NCI-H128 (cell line): ENCODE measurements at regions not wholly inside any gene's neighbourhood (a gene's known extent, or its start where the extent isn't known, plus 50 kb on each side); places are given as distances from the start of the nearest gene placed in this dataset.

Source experiments
- DNase-seq: peaks from one replicate; lab custom pipeline; 2025; ENCODE audit not compliant: unreplicated experiment; lab: John Stamatoyannopoulos, UW

- DNase-seq, result no peak
Measured at GRCh38 chr4:24013668-24014422, 124.0 kb upstream of the PPARGC1A start.

- DNase-seq, result no peak
Measured at GRCh38 chr4:24010994-24011393, 121.1 kb upstream of the PPARGC1A start.

DNA sequence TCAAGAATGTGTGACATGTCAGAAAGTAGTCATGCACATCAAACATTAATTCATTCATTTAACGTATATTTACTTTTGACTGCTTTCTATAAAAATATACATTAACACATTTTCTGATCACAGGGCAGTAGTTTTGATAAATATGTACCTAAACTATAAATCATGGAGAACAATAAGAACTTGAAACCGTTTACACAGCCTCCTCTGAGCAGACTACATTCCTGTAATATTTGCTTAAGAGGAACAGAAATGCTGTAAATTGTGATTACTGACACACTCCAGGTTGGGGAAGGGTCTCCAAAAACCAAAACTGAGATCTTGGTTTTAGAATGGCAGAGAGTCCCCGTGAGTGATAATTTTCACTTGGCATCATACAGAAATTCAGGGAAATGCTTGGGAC, 120.7 kb upstream of the PPARGC1A start:
- DNase-seq, result no peak

- no peak for DNase-seq
Measured at GRCh38 chr4:24007860-24008261, 118.0 kb upstream of the PPARGC1A start.

DNA sequence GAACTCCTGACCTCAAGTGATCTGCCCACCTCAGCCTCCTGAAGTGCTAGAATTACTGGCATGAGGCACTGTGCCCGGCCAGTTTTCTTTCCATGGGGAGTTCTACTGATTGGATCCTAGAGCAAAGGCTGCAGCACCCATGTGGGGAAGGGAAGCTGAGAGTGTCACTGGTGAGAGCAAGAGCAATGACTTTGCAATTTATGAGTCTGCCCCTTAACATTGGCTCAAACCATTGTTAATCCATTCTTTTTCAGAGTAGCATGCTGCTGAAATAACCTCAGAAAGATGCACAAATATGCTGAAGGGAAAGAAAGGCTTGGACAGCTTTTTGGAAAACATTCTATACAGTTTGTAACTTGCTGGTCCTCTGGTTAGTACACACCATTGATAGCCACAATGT, 116.4 kb upstream of the PPARGC1A start:
- no peak for DNase-seq

DNA sequence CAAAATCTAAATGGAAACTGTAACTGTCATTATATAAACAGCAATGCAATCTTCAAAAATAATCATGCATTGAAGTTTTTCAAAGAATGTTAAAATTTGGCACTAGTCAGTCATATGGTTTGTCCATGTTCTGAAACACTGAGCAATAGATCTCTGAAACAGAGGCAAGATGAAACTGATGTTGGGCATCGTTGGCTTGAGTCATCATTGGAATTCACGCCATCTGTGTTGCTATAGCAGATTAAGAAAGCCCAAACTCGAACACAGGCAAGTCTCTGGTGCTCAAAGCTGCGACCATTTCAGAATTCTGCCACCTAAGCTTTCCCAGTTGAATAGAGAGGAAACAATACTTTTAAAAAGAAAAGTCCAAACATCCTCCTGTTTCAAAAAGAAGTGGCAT, 114.1 kb upstream of the PPARGC1A start:
- DNase-seq, result no peak

DNA sequence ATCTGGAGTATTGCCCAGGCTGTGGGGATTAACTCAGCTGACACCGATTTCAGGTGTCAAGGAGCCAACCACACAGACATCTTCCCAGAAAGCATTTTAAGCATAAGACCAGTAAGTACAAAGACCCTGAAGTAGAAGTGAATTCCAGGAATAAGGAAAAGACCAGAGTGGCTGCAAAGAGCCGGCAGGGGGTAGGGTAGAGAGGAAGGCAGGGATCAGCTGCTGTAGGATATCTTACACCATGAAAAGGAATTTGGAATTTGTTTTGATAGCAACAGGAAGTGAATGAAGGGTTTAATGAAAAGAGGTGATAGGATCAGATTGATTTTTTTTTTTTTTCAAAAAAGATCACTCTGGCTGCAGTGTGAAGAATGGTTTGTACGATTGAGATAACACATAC, 113.6 kb upstream of the PPARGC1A start:
- DNase-seq, result no peak

DNA sequence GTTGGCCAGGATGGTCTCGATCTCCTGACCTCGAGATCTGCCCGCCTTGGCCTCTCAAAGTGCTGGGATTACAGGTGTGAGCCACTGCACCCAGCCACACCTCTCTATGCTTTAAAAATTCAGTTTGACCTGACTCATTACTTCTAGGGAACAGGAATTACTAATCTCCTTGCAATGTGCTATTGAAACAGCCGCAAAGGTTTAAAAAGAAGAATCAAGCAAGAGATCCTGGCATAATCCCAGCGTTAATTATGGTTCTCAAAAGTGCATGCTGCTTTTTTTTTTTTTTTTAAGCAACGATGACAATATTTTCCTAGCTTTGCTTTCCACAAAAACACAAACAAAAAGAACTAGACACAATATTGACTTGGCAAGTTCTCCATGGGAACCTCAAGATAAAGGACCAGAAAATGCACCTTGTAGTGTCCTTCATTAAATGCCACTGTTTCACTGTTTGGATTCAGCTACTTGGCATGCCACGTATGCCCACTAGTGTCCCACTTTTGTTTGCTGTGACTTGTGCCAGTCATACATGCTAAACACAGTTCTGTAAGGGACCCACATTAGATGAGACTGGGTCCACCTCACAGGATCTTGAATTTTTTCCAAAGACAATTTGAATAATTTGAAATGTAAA, 112.6 kb upstream of the PPARGC1A start:
- no peak for DNase-seq

- DNase-seq, result no peak
Measured at GRCh38 chr4:24001486-24002329, 111.9 kb upstream of the PPARGC1A start.

DNA sequence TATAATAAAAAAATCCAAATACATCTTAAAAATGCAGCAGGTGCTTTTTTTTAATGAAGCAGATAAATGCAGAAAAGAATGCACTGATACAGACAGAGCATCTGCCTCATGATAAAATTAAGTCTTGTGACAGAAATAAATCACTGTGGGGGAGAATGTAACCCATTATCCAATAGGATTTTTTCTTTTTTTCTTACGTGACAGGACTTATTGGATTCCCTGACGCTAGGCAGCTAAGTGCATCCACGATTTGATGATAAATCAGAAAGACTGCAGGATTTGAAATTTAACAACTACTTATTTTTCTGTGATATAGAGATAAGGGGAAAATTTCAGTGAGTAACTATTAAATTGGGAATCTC, 110.6 kb upstream of the PPARGC1A start:
- DNase-seq, result no peak

GRCh38 chr4:23999714-24000469, 110.0 kb upstream of the PPARGC1A start:
- no peak for DNase-seq

DNA sequence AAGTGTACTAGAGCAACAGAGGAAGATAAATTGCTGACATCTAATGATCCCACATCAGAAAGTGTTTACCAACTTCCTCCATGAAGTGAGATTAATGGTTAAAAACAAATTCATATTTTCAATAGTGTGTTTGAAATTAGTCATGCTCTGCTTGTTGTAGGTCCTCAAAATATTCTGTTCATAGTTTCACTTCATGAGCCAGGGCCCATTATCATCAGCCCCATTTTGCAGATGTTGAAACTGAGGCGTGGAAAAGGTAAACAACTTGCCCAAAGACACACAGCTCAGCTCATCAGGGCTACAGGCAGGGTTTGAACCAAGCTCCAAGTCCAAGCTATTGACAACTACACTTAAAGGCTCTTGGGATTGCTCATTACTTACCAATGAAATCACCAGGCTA, 103.5 kb upstream of the PPARGC1A start:
- DNase-seq, result no peak

DNA sequence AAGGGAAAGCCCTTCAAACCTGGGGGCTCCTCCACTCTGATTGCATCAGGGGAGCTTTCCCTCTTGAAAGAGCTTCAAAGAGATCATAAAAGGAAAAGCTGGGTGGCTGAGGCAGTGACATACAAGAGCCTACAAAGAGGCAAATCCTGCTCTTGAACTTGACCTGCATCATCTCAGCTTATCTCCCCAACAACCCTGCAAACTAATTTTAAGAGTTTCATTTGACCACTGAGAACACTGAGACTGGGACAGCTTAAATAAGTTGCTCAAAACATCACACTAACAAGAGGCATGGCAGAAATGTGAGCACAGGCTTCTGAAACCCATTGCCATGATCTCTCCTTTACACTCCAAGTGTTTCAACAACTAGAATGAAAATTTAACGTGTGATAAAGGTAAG, 101.6 kb upstream of the PPARGC1A start:
- no peak for DNase-seq

DNA sequence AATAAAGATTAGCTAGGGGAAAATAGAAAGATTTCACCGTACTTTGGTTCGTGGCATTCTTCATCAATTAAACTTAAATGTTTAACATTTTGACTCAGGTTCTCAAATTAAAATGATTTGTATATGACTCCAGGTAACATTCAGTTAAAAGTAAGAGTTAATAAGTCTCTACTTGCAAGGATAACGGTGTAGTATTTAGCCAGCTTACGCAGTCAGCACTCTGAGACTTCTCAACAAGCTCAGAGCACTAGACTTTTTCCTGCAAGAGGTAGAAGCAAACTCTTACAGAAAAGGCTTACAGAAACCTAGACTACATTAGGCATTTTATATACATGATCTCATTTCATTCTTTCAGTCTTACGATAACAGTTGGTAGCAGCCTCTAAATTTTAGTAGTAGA, 96.4 kb upstream of the PPARGC1A start:
- DNase-seq, result no peak

- no peak for DNase-seq
Measured at GRCh38 chr4:23981328-23981727, 91.5 kb upstream of the PPARGC1A start.

DNA sequence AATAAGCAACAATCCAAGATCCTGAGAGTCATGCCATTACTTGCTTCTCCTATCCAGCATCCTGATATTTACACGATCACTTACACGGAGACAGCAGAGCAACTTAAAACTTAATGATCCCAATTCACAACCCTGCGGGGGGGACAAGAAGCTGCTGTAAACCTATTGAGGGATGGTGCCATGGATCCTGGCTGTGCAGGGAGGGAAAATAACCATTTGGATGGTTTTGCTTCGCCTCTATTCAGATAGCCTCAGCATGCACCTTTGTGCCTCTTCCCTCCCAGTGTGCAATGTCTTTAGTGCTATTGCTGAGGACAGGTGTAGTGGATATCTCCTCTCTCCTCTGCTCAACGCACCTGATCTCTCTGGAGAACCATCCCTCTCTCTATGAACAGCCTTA, 89.7 kb upstream of the PPARGC1A start:
- no peak for DNase-seq

DNA sequence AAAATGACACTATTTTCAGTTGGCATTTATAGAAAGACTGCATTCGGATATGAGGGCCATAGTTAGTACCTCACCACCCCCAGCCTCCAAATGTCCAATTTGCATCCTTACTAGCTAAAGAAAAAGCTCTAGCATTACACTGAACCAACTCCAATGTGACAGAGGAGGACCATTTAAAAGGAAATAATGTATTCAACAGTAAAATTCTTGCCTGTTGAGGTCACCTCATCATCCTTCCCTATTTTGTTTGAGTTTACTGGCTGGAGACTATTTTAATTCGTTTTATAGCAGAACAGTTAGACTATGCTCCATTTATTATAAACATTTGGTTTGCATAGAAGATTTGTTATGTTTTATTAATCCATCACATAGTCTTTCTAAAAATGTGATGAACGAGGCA, 88.2 kb upstream of the PPARGC1A start:
- no peak for DNase-seq

GRCh38 chr4:23976423-23976822, 86.6 kb upstream of the PPARGC1A start:
- DNase-seq, result no peak

- no peak for DNase-seq
Measured at GRCh38 chr4:23973308-23973855, 83.5 kb upstream of the PPARGC1A start.

GRCh38 chr4:23972805-23973204, 83.0 kb upstream of the PPARGC1A start:
- DNase-seq, result no peak

GRCh38 chr4:23972187-23972586, 82.3 kb upstream of the PPARGC1A start:
- no peak for DNase-seq
